ENCODE measurements at regions not wholly inside any gene's neighbourhood (a gene's known extent, or its start where the extent isn't known, plus 50 kb on each side); places are given as distances from the start of the nearest gene placed in this dataset.

DNA sequence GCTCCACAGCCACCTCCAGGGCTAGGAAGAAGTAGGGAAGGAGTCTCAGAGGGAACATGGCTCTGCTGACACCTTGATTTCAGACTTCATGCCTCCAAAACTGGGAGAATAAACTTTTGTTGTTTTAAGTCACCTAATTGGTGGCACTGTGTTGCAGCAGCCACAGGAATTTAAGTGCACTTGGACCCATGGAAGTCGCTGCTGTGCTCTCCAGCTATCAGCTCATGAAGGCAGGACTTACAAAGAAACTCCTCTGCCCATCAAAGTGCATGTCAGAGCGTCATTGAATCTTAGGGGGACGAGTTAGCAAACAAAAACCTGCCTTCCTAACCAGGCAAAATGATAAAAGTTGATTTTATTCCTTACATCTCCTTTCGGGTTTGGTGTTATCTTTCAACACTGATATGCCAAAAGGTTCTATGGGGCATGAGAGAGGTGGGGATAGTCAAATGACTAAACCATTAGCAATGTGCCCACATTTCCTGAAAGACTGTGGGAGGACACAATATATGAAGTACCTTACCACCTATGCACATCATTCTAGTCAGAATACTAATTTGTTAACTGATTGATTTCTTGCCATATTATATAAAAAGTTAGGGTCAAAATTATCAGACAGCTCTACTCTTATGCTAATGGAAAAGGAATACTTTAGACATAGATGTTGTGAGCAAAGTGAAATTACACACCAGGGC is 235.8 kb upstream of the TNP1 start:
- Mint-ChIP-seq H3K4me3 (no peak overlapping the region), H3K9me3 (no peaks in the 10 kb centered on the region), H3K27ac (peak overlapping the region in 1 of 2 donors; percentile 22), H3K4me1 (peaks cover 25% of the 10 kb centered on the region), H3K27me3 (peaks cover 22% of the 10 kb centered on the region)
- DNase-seq (no peak), ATAC-seq (peak; percentile 80)

DNA sequence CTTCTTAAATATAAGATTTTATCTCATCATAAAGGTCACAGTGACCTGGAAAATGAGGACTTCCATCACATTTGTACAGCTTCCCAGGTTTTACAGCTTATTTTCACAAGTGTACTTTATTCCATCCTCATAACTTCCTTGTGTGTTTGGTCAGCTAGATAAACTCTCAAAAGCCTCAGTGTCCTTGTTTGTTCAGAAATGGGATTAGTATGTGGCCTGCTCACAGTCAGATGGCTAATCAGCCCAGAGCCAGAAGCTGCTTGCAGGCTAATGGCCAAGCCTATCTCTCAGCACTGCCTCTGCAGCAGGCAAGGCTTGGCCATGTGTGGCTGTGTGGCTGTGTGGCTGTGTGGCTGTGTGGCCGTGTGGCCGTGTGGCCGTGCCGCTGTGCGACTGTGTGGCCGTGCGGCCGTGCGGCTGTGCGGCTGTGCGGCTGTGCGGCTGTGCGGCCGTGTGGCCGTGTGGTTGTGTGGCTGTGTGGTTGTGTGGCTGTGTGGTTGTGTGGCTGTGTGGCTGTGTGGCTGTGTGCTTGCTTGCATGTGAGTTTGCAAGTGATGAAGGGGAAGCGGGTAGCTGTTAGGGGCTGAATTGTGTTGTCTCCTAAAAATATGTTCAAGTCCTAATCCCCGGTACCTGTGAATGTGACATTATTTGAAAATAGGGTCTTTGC is 233.0 kb upstream of the TNP1 start:
- H3K4me1 Mint-ChIP-seq = peaks cover 52% of the 10 kb centered on the region
- H3K27ac Mint-ChIP-seq = peak overlapping the region in 1 of 2 donors; percentile 36
- DNase-seq = no peak
- no peak for ATAC-seq
- peaks cover 19% of the 10 kb centered on the region for H3K27me3 Mint-ChIP-seq
- H3K9me3 Mint-ChIP-seq = no peaks in the 10 kb centered on the region
- H3K4me3 Mint-ChIP-seq = no peak overlapping the region

GRCh38 chr2:217091531-217091930 is 231.7 kb upstream of the TNP1 start:
- DNase-seq (no peak), ATAC-seq (no peak)
- peaks cover 5% of the 10 kb centered on the region for H3K27me3 Mint-ChIP-seq
- no peak overlapping the region for H3K27ac Mint-ChIP-seq
- H3K9me3 Mint-ChIP-seq = no peaks in the 10 kb centered on the region
- H3K4me3 Mint-ChIP-seq = no peak overlapping the region
- peaks cover 66% of the 10 kb centered on the region for H3K4me1 Mint-ChIP-seq

GRCh38 chr2:217090884-217091283 is 231.0 kb upstream of the TNP1 start:
- Mint-ChIP-seq H3K4me1 (peaks cover 72% of the 10 kb centered on the region), H3K4me3 (no peak overlapping the region), H3K9me3 (no peaks in the 10 kb centered on the region), H3K27ac (peak overlapping the region in 1 of 2 donors; percentile 63), H3K27me3 (no peaks in the 10 kb centered on the region)
- ATAC-seq = no peak
- DNase-seq = no peak

GRCh38 chr2:217090024-217090473 is 230.2 kb upstream of the TNP1 start:
- Mint-ChIP-seq H3K27ac (no peak overlapping the region), H3K9me3 (no peaks in the 10 kb centered on the region), H3K4me1 (peaks cover 73% of the 10 kb centered on the region), H3K4me3 (peak overlapping the region; percentile 5 to 9), H3K27me3 (no peaks in the 10 kb centered on the region)
- DNase-seq = peak in 1 of 2 donors; percentile 40
- ATAC-seq = peak; percentile 86

DNA sequence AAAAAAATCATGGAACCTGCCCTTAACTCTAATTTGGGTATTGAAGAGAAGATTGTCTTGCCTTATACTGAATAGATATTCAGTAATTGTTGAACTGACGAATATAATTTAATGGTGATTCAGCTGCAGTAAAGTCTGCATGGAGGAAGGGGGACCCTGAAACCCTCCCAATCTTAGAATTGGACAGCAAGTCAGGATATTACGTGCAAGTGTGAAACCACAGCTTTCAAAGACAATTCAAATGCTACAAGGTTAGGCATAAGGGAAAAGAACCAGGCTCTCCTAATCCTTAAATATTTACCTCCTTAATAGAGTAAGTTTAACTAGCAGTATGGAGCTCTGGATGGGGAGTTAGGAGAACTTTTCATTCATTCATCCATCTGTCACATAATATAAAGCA is 226.9 kb upstream of the TNP1 start:
- Mint-ChIP-seq H3K27me3 (peaks cover 15% of the 10 kb centered on the region), H3K27ac (peak overlapping the region in 1 of 2 donors; percentile 9), H3K4me1 (peaks cover 66% of the 10 kb centered on the region), H3K4me3 (peak overlapping the region; percentile 19 to 40), H3K9me3 (no peaks in the 10 kb centered on the region)
- DNase-seq = no peak
- no peak for ATAC-seq

DNA sequence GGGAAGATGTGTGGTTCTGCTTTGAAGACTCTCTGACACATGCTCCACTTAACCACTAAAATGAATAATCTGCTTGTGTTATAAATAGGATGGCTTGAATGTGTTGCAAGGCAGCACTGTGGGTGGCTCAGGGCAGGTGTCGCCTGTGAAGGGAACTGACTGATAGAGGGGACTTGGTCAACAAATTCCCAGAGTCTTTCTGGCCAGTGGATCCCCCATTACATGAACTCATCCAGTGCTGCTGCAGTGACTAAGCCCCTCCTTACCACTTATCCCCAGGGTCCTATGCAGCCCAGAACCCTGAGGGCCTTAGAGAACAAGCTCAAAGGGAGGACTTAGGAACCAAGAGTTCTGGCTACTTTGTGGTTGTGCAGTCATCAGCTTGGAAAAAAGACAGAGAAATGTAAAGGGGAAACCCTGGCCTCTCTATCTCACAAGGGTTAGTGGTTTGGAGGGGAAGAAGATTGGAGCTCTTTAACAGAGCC is 226.2 kb upstream of the TNP1 start:
- ATAC-seq (peak; percentile 67), DNase-seq (peak in 1 of 2 donors; percentile 47)
- H3K27me3 Mint-ChIP-seq = peaks cover 20% of the 10 kb centered on the region
- peaks cover 61% of the 10 kb centered on the region for H3K4me1 Mint-ChIP-seq
- H3K27ac Mint-ChIP-seq = peak overlapping the region in 1 of 2 donors; percentile 9
- no peaks in the 10 kb centered on the region for H3K9me3 Mint-ChIP-seq
- peak overlapping the region; percentile 39 to 40 for H3K4me3 Mint-ChIP-seq

DNA sequence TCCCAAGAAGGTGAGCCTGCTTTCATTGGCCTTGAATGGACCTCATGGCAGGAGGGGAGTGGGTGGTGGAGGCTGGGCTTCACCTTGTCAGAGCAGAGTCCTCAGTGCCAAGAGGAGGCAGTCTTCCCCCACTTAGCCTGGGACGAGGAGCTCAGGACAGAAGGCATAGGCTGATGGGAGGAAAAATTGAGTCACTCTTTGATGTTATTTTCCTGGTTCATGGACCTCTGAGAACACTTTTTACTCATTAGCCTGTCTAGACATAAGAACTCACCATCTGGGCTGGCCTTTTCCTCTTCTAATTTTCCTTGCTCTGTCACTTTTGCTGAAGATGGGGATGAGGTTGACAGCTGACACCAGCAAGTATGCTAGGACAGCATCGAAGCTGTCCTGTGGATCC is 225.7 kb upstream of the TNP1 start:
- peaks cover 55% of the 10 kb centered on the region for H3K4me1 Mint-ChIP-seq
- peak overlapping the region; percentile 39 to 40 for H3K4me3 Mint-ChIP-seq
- no peaks in the 10 kb centered on the region for H3K9me3 Mint-ChIP-seq
- DNase-seq (no peak), ATAC-seq (no peak)
- H3K27me3 Mint-ChIP-seq = peaks cover 20% of the 10 kb centered on the region
- no peak overlapping the region for H3K27ac Mint-ChIP-seq

DNA sequence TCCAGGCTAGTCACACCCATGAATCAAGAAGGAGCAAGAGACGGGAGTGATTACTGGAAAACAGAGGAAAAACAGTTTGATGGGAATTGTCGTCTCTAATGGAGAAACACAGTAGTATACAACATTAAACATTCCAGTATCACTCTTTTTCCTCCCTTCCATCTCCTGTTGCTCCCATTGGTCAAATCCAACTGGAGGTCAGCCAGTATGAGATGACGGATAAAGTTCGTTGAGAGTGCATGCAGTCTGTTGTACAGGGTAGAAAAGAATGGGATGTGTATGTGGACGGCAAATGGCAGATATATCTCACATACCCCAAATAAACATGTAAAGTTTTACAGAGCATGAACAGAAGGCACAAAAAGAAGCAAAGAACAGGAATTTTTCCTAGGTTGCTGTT is 221.9 kb upstream of the TNP1 start:
- H3K4me3 Mint-ChIP-seq = no peak overlapping the region
- no peak for DNase-seq
- ATAC-seq = no peak
- H3K9me3 Mint-ChIP-seq = no peaks in the 10 kb centered on the region
- peaks cover 29% of the 10 kb centered on the region for H3K27me3 Mint-ChIP-seq
- H3K4me1 Mint-ChIP-seq = peaks cover 33% of the 10 kb centered on the region
- no peak overlapping the region for H3K27ac Mint-ChIP-seq

- no peaks in the 10 kb centered on the region for H3K9me3 Mint-ChIP-seq
- peaks cover 29% of the 10 kb centered on the region for H3K27me3 Mint-ChIP-seq
- DNase-seq = no peak
- peaks cover 14% of the 10 kb centered on the region for H3K4me1 Mint-ChIP-seq
- ATAC-seq = no peak
- no peak overlapping the region for H3K27ac Mint-ChIP-seq
- H3K4me3 Mint-ChIP-seq = no peak overlapping the region
Measured at GRCh38 chr2:217079165-217079564, 219.3 kb upstream of the TNP1 start.

DNA sequence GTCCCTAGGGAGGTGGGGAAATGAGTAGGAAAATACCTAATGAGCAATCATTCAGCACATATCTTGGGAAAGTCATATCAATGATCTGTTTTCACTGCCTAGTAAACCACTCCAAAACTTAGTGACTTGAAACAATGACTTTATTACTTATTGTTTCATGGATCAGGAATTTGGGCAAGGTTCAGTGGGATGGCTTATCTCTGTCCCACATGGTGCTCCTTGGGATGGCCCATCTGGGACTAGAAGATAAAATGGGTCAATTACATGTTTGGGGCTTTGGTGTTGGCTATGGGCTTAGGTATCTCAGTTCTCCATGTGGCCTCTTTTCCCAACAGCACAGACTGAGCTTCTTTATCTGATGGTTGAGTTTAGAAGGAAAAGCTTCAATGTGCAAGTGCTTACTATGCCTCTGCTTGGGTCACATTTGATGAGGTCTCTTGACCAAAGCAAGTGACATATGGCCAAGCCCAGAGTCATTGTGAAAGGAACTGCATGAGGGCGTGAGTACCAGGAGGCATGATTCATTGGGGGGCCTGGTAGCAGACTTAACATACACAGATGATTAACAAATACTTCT is 218.1 kb upstream of the TNP1 start:
- no peak for DNase-seq
- Mint-ChIP-seq H3K4me1 (peaks cover 14% of the 10 kb centered on the region), H3K27me3 (peaks cover 20% of the 10 kb centered on the region), H3K4me3 (no peak overlapping the region), H3K9me3 (no peaks in the 10 kb centered on the region), H3K27ac (no peak overlapping the region)
- ATAC-seq = peak; percentile 85

- no peak overlapping the region for H3K4me3 Mint-ChIP-seq
- no peak for ATAC-seq
- H3K9me3 Mint-ChIP-seq = no peaks in the 10 kb centered on the region
- DNase-seq = no peak
- H3K4me1 Mint-ChIP-seq = peaks cover 14% of the 10 kb centered on the region
- no peak overlapping the region for H3K27ac Mint-ChIP-seq
- peaks cover 14% of the 10 kb centered on the region for H3K27me3 Mint-ChIP-seq
Measured at GRCh38 chr2:217076657-217077232, 216.9 kb upstream of the TNP1 start.

DNA sequence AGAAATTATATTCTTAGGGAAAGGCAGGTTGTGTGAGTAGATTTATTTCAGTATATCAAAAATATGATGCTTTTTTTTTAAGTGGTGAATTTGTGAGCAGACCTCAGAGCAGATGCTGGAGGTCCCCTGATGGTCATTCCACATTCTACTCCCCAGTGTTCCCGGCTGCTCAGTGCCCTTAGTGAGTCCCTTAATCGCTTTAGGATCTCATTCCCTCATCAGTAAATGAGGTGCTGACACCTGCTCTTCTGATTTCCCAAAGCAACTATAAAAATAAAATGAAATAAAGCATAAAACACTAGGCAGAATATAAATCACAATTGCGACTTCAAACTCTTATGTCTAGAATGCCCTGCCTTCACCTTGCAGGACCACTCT is 216.2 kb upstream of the TNP1 start:
- no peak for ATAC-seq
- peaks cover 8% of the 10 kb centered on the region for H3K27me3 Mint-ChIP-seq
- H3K9me3 Mint-ChIP-seq = no peaks in the 10 kb centered on the region
- no peak overlapping the region for H3K27ac Mint-ChIP-seq
- no peak overlapping the region for H3K4me3 Mint-ChIP-seq
- no peak for DNase-seq
- peaks cover 14% of the 10 kb centered on the region for H3K4me1 Mint-ChIP-seq

DNA sequence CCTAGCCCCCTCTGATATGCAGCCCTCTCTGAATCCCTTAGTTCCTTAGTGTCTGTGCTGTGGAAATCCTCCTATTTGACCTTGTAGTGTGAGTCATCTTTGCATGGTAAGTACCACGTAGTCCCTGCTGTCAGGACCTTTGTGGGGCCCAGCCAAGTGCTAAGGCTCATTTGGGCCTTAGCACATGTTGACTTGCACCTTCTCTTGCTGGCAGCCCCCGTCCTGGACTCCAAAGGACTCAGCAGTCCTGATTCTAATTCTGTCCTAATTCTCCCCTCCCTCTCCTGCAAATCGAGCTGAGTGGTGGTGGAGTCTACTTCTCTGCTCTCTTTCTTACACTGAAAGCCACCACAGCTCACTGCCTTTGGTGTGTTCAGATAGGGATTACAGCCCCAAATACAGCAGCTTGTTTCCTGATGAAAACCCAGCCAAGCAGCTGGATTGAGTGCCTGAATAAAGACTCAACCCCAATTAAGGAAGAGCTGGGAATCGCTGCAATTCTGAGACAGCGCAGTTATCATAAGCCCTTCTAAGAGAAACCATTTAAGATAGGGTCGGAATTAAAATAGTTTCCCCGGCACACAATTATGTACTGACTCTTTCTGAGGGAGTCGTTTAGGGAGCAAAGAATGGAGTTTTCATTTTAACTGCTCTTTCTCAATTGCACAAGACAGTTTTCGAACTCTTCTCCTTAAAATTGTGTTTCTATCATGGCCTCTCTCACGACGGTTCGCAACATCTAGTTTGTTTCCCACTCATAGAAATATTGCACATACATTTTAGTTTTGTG is 215.6 kb upstream of the TNP1 start:
- no peak for DNase-seq
- Mint-ChIP-seq H3K4me3 (no peak overlapping the region), H3K27ac (peak overlapping the region in 1 of 2 donors; percentile 79), H3K27me3 (peaks cover 8% of the 10 kb centered on the region), H3K4me1 (peaks cover 14% of the 10 kb centered on the region), H3K9me3 (no peaks in the 10 kb centered on the region)
- ATAC-seq = no peak

- Mint-ChIP-seq H3K27me3 (peaks cover 8% of the 10 kb centered on the region), H3K4me3 (no peak overlapping the region), H3K9me3 (no peaks in the 10 kb centered on the region), H3K4me1 (peaks cover 14% of the 10 kb centered on the region), H3K27ac (peak overlapping the region in 1 of 2 donors; percentile 79)
- ATAC-seq (no peak), DNase-seq (no peak)
Measured at GRCh38 chr2:217074576-217075255, 214.9 kb upstream of the TNP1 start.

Data from stimulated activated naive CD8-positive, alpha-beta T cell treated with anti-CD3 and anti-CD28 coated beads, Interleukin-15, amount 100 ng/mL, for 72 hours (primary cell).